Fibroblast of lung (primary cell): ENCODE measurements at regions not wholly inside any gene's neighbourhood (a gene's known extent, or its start where the extent isn't known, plus 50 kb on each side); places are given as distances from the start of the nearest gene placed in this dataset.

Source experiments
- DNase-seq, 2 donors: peaks; one replicate each; pipeline versions ENCODE4 v3.0.0 to v3.0.0-alpha.2; 2010; ENCODE audit warnings: low read depth in 2 of 2
- H2AFZ ChIP-seq: 2 replicates; pipeline ENCODE4 v1.5.1; 2012; ENCODE audit warnings: low read length, control low read depth, inconsistent platforms
- H3K27ac ChIP-seq: 2 replicates; pipeline ENCODE4 v1.5.1; 2011; ENCODE audit warnings: low read length, control low read depth; ENCODE audit not compliant: insufficient read depth
- H3K27me3 ChIP-seq: 2 replicates; pipeline ENCODE4 v1.5.1; 2011; ENCODE audit warnings: mild to moderate bottlenecking, low read length; ENCODE audit not compliant: control insufficient read depth, insufficient read depth
- H3K36me3 ChIP-seq: 2 replicates; pipeline ENCODE4 v1.5.1; 2011; ENCODE audit warnings: low read length; ENCODE audit not compliant: control insufficient read depth, insufficient read depth
- H3K4me1 ChIP-seq: 2 replicates; pipeline ENCODE4 v1.5.1; 2011; ENCODE audit warnings: low read length; ENCODE audit not compliant: control insufficient read depth, insufficient read depth; ENCODE audit errors: extremely low read depth
- H3K4me2 ChIP-seq: 2 replicates; pipeline ENCODE4 v1.5.1; 2011; ENCODE audit warnings: low read length, control low read depth; ENCODE audit not compliant: insufficient read depth; ENCODE audit errors: extremely low read depth
- H3K4me3 ChIP-seq, 4 experiments: fragments of 200-600 bp in 1 of 4; sonication (generic) in 1 of 4; replicated peaks in 1 of 4; 2 replicates each; pipeline ENCODE4 v1.5.1; 2011 to 2016; ENCODE audit warnings: low read length in 4 of 4, low read depth in 3 of 4, mild to moderate bottlenecking in 3 of 4, control low read depth in 2 of 4, inconsistent platforms in 1 of 4, mixed read lengths in 1 of 4; ENCODE audit not compliant: insufficient read depth in 1 of 4; ENCODE audit errors: control extremely low read depth in 1 of 4
- H3K79me2 ChIP-seq: 2 replicates; pipeline ENCODE4 v1.5.1; 2012; ENCODE audit warnings: mild to moderate bottlenecking, low read length, inconsistent platforms; ENCODE audit not compliant: control insufficient read depth, insufficient read depth
- H3K9ac ChIP-seq: 2 replicates; pipeline ENCODE4 v1.5.1; 2011; ENCODE audit warnings: mild to moderate bottlenecking, low read length, control low read depth; ENCODE audit not compliant: insufficient read depth
- H3K9me3 ChIP-seq: 2 replicates; pipeline ENCODE4 v1.5.1; 2012; ENCODE audit warnings: low read depth, low read length; ENCODE audit not compliant: control insufficient read depth, insufficient read depth
- H4K20me1 ChIP-seq: 2 replicates; pipeline ENCODE4 v1.5.1; 2011; ENCODE audit warnings: low read length; ENCODE audit not compliant: control insufficient read depth, insufficient read depth; ENCODE audit errors: extremely low read depth
- CTCF ChIP-seq, 2 donors: IDR thresholded peaks in 1 of 2; conservative IDR thresholded peaks in 1 of 2; 1 replicate in 1 of 2; 2 replicates in 1 of 2; pipeline ENCODE4 v1.5.1; 2011 to 2012; ENCODE audit warnings: low read length in 2 of 2, control low read depth in 1 of 2, inconsistent platforms in 1 of 2, low read depth in 1 of 2, mild to moderate bottlenecking in 1 of 2
- EZH2 ChIP-seq: IDR thresholded peaks from 2 replicates; pipeline ENCODE4 v1.5.1; 2012; ENCODE audit warnings: low read length, control low read depth, mild to moderate bottlenecking; ENCODE audit errors: missing control alignments

GRCh38 chr6:16007146-16007545 lies 121.7 kb upstream of the MYLIP start:
- no peak for DNase-seq
- Histone ChIP-seq H3K9ac (no peak overlapping the region), H3K36me3 (no peaks in the 10 kb centered on the region), H3K4me2 (no peak overlapping the region), H4K20me1 (no peaks in the 10 kb centered on the region), H3K9me3 (no peaks in the 10 kb centered on the region), H3K4me3 (no peak overlapping the region), H3K4me1 (no peaks in the 10 kb centered on the region), H3K79me2 (no peaks in the 10 kb centered on the region), H2AFZ (no peak overlapping the region), H3K27ac (no peak overlapping the region), H3K27me3 (no peaks in the 10 kb centered on the region)
- TF ChIP-seq CTCF (conservative IDR thresholded peaks at IDR 0.05 in 1 of 2, IDR thresholded peaks at IDR 0.05 in 1 of 2; ENCODE audit: low read depth in 1 of 2, low read length in 2 of 2) (no peak), EZH2 (no peak)

- no peak overlapping the region for H3K4me3 ChIP-seq
- no peak for DNase-seq
Observed at GRCh38 chr6:16006681-16007080, 122.2 kb upstream of the MYLIP start.

GRCh38 chr6:16004934-16005679 lies 123.8 kb upstream of the MYLIP start:
- no peak overlapping the region for H2AFZ ChIP-seq
- no peak for DNase-seq
- H3K79me2 ChIP-seq: no peaks in the 10 kb centered on the region
- H3K9me3 ChIP-seq: no peaks in the 10 kb centered on the region
- no peak overlapping the region for H3K27ac ChIP-seq
- no peak overlapping the region for H3K4me2 ChIP-seq
- H4K20me1 ChIP-seq: no peaks in the 10 kb centered on the region
- no peak for TF ChIP-seq CTCF (conservative IDR thresholded peaks at IDR 0.05 in 1 of 2, IDR thresholded peaks at IDR 0.05 in 1 of 2; ENCODE audit: low read depth in 1 of 2, low read length in 2 of 2)
- TF ChIP-seq EZH2: no peak
- no peaks in the 10 kb centered on the region for H3K36me3 ChIP-seq
- no peak overlapping the region for H3K4me3 ChIP-seq
- no peaks in the 10 kb centered on the region for H3K4me1 ChIP-seq
- no peaks in the 10 kb centered on the region for H3K27me3 ChIP-seq
- no peak overlapping the region for H3K9ac ChIP-seq

More at GRCh38 chr6:16006681-16007080, 122.2 kb upstream of the MYLIP start:
- TF ChIP-seq EZH2 (no peak), CTCF (conservative IDR thresholded peaks at IDR 0.05 in 1 of 2, IDR thresholded peaks at IDR 0.05 in 1 of 2; ENCODE audit: low read depth in 1 of 2, low read length in 2 of 2) (no peak)
- Histone ChIP-seq H2AFZ (no peak overlapping the region), H3K27ac (no peak overlapping the region), H3K9me3 (no peaks in the 10 kb centered on the region), H3K9ac (no peak overlapping the region), H3K4me1 (no peaks in the 10 kb centered on the region), H4K20me1 (no peaks in the 10 kb centered on the region), H3K4me2 (no peak overlapping the region), H3K36me3 (no peaks in the 10 kb centered on the region), H3K27me3 (no peaks in the 10 kb centered on the region), H3K79me2 (no peaks in the 10 kb centered on the region)
